ENCODE measurements at regions not wholly inside any gene's neighbourhood (a gene's known extent, or its start where the extent isn't known, plus 50 kb on each side); places are given as distances from the start of the nearest gene placed in this dataset.

DNA sequence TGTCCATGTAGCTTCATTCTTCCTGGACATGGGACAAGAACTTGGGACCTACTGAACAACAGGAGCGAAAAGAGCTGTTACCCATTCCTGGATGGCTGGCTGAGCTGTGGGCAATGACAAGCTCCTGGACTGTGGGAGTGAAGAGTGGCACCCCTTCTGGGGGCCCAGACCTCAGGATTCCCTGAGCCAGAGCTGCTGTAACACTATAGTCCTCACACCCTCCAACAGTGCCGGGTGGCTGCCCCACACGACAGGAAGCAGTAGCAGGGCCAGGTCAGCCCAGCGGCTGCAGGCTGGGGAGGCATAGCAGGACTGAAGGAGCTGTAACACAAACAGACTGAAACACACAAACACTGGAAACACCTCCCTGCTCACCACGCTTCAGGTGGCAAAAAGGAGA, 169.7 kb upstream of the IRX2 start:
- H3K9me2 ChIP-seq (ENCODE audit: insufficient read depth): no peaks in the 10 kb centered on the region

GRCh38 chr5:2920312-2920711, 168.8 kb upstream of the IRX2 start:
- ChIA-PET CTCF (no interaction called here), POLR2A (ENCODE audit: unreplicated experiment) (no interaction called here)
- no peak for DNase-seq
- Histone ChIP-seq H3K4me2 (no peak overlapping the region), H4K20me1 (ENCODE audit: insufficient read depth) (no peaks in the 10 kb centered on the region; the same call in 1 of the 2 replicates), H3K4me1 (replicated peaks; ENCODE audit: insufficient read depth) (no peaks in the 10 kb centered on the region), H3K27ac (no peak overlapping the region), H3K36me3 (ENCODE audit: low read depth) (no peaks in the 10 kb centered on the region), H3K4me3 (no peak overlapping the region), H3K79me2 (ENCODE audit: low read depth) (no peaks in the 10 kb centered on the region), H3K27me3 (ENCODE audit: insufficient read depth, low read depth) (peaks cover 72% of the 10 kb centered on the region), H3K9me3 (ENCODE audit: insufficient read depth, low read depth) (no peaks in the 10 kb centered on the region), H3K9me2 (ENCODE audit: insufficient read depth) (no peaks in the 10 kb centered on the region), H3F3A (ENCODE audit: insufficient read depth, low read depth) (no peaks in the 10 kb centered on the region), H2AFZ (no peak overlapping the region)
- no peak for TF ChIP-seq CTCF (conservative IDR thresholded peaks at IDR 0.05)
- BruUV-seq (replicated peaks): no TSS peak
- intact Hi-C loops (cut with micrococcal nuclease; ENCODE audit: unreplicated experiment): no loop called here

More for the DNA sequence above, 169.7 kb upstream of the IRX2 start:
- Histone ChIP-seq H4K20me1 (ENCODE audit: insufficient read depth) (no peaks in the 10 kb centered on the region; the same call in 1 of the 2 replicates), H3K79me2 (ENCODE audit: low read depth) (no peaks in the 10 kb centered on the region), H3F3A (ENCODE audit: insufficient read depth, low read depth) (no peaks in the 10 kb centered on the region), H3K4me1 (replicated peaks; ENCODE audit: insufficient read depth) (no peaks in the 10 kb centered on the region), H3K9me3 (ENCODE audit: insufficient read depth, low read depth) (no peaks in the 10 kb centered on the region), H3K36me3 (ENCODE audit: low read depth) (no peaks in the 10 kb centered on the region), H3K4me3 (no peak overlapping the region), H3K27ac (no peak overlapping the region), H3K27me3 (ENCODE audit: insufficient read depth, low read depth) (peaks cover 70% of the 10 kb centered on the region), H3K4me2 (no peak overlapping the region), H2AFZ (no peak overlapping the region)
- intact Hi-C loops (cut with micrococcal nuclease; ENCODE audit: unreplicated experiment): no loop called here
- TF ChIP-seq CTCF (conservative IDR thresholded peaks at IDR 0.05) (no peak), EZH2 (IDR thresholded peaks at IDR 0.05; ENCODE audit: low read depth) (no peak)
- ChIA-PET POLR2A (ENCODE audit: unreplicated experiment) (no interaction called here), CTCF (no interaction called here)
- no TSS peak for BruUV-seq (replicated peaks)
- no peak for DNase-seq

GRCh38 chr5:2919310-2920018, 168.0 kb upstream of the IRX2 start:
- Histone ChIP-seq H3K4me3 (no peak overlapping the region), H3K4me2 (no peak overlapping the region), H3K9me2 (ENCODE audit: insufficient read depth) (no peaks in the 10 kb centered on the region), H3K36me3 (ENCODE audit: low read depth) (no peaks in the 10 kb centered on the region), H3K27me3 (ENCODE audit: insufficient read depth, low read depth) (peaks cover 77% of the 10 kb centered on the region), H2AFZ (no peak overlapping the region), H3F3A (ENCODE audit: insufficient read depth, low read depth) (no peaks in the 10 kb centered on the region), H4K20me1 (ENCODE audit: insufficient read depth) (no peaks in the 10 kb centered on the region; the same call in 1 of the 2 replicates), H3K9me3 (ENCODE audit: insufficient read depth, low read depth) (no peaks in the 10 kb centered on the region), H3K27ac (no peak overlapping the region), H3K79me2 (ENCODE audit: low read depth) (no peaks in the 10 kb centered on the region), H3K4me1 (replicated peaks; ENCODE audit: insufficient read depth) (no peaks in the 10 kb centered on the region)
- BruUV-seq (replicated peaks): no TSS peak
- ChIA-PET POLR2A (ENCODE audit: unreplicated experiment) (no interaction called here), CTCF (no interaction called here)
- DNase-seq: no peak
- TF ChIP-seq CTCF (conservative IDR thresholded peaks at IDR 0.05): no peak
- no peak for TF ChIP-seq EZH2 (IDR thresholded peaks at IDR 0.05; ENCODE audit: low read depth)
- intact Hi-C loops (cut with micrococcal nuclease; ENCODE audit: unreplicated experiment): no loop called here
